ENCODE measurements at regions not wholly inside any gene's neighbourhood (a gene's known extent, or its start where the extent isn't known, plus 50 kb on each side); places are given as distances from the start of the nearest gene placed in this dataset.
"Not testable (repeated sequence)": the region's sequence is repeated elsewhere in the genome, so short reads cannot be mapped to it uniquely, and the experiment has no call there.

DNA sequence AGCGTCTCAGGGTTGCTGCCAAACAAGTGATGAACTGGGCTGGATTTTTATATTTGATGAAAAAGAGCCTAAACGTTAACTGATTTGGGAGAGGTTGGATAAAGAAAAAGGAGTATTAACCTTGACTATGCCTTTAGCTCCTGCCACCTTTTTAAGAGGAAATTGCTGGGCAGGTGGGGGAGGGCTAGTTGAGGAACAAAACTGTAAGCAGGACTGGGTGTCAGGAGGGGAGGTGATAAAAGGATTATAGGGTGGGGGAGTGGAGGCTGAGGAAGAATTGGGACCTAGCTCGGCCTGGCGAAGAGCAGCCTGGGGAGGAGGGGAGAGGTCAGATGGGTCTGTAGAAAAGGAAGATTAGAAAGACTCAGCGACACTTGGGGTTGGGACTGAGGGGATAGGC, 223.9 kb upstream of the ZNF608 start:
- DNase-seq, result not testable (repeated sequence)

DNA sequence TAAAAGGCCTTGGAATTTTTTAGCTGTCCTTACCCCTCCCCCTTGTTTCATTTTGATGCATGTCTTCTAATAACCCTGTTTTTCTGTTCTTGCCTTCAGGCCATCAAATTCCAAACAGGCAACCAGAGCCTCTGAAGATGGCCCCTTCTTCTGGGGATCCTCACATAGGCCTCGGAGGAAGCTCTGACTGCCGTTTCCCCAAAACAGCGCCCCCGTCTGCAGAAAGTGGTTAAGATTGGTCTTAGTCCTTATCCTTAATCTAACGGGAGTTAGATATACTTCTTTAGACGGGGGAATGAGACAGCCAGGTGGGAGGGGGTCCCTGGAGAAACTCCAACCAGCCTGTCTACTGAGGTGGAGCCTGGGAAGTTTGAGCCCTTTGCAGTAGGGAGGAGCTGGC, 226.3 kb upstream of the ZNF608 start:
- DNase-seq, result no peak

DNA sequence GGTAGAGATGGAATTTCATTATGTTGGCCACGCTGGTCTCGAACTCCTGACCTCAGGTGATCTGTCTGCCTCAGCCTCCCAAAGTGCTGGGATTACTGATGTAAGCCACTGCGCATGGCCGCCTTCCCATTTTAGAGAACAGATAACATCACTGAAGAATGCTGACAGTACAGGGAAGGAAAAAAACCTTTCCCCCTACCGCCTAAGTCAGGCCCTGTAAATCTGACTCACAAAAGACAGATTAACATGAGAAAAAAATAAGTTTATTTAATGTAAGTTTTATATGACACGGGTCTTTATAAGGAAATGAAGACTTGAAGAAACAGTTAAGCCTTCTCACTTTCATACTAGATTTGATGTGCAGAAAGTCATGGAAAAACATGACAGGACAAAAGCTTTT, 227.2 kb upstream of the ZNF608 start:
- DNase-seq, result no peak

DNA sequence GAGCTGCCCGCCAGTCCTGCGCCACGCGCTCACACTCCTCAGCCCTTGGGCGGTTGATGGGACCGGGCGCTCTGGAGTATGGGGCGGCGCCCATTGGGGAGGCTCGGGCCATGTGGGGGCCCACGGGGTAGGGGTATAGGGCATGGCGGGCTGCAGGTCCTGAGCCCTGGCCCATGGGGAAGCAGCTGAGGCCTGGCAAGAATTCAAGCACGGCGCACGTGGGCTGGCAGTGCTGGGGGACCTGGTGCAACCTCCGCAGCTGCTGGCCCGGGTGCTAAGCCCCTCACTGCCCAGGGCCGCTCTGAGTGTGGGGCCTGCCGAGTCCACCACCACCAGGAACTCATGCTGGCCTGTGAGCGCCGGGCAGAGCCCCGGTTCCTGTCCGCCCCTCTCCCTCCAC, 229.6 kb upstream of the ZNF608 start:
- no peak for DNase-seq

DNA sequence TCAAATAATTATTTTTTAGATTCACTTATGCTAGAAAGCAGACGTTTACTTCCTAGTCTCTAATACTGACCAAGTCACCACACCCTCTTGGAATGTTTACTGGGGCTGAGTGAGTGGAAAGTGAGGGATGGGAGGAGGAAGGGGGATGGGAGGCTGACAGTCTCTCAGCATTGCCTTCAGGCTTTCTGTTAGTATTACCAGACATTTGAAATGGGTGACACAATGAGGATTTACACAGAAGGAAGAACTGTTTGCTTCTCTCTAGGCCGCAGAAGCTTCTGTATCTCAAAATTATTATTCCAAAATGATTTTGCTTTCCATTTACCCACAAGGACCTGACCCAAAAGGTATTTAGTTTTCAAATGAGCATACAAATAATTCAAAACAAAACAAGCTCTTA, 232.8 kb upstream of the ZNF608 start:
- DNase-seq, result no peak

DNA sequence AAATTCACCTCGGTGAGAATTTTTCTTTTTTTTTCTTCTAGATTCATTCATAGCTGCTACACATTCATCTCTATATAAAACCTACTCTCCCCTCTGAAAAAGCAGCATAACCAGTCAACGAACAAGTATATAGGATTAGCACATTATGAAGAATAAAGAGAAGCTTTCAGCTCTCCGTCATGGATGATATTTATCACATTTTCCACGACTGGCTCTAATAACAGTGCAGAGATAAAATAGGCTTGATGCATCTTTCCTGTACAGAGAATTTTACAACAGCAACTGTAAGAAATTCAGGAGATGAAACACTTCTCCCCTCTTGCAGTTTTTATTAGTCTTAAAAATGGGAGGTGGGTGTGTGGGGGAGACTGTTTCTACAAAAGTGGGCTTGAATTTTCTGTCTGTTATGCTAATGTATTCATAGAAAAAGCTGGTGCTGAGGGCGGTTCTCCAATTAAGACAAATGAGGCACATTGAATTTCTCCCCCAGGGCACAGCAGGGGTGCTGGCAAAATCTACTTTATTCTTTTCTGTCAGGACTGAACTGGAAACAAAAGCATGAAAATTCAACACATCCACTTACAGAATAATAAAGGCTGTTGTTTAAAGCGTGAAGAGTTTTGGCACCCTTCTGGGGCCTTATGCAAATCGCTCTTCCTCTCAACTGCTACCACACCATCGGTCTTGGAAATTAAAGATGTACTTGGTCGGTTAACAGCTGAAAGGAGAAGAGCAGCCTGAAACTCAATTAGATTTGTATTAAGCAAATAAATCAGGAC, 233.9 kb upstream of the ZNF608 start:
- DNase-seq, result no peak

DNA sequence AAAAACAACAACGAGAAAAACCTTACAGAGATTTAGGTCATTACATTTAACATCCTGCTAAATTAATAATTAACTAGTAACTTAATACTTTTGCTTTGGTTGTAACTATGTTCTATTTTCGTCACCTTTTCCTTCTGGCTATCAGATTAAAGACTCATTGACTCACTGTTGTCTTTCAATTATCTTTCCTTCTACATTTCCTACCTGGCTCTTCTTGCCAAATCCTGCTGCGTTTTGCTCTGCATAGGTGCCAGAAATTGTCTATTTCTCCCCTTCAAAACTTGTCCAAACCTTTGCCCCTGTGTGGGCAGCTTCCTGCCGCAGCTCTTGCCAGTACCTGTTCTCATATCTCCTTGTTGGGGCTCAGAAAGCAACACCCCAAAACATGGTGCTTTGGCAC, 235.5 kb upstream of the ZNF608 start:
- no peak for DNase-seq

DNA sequence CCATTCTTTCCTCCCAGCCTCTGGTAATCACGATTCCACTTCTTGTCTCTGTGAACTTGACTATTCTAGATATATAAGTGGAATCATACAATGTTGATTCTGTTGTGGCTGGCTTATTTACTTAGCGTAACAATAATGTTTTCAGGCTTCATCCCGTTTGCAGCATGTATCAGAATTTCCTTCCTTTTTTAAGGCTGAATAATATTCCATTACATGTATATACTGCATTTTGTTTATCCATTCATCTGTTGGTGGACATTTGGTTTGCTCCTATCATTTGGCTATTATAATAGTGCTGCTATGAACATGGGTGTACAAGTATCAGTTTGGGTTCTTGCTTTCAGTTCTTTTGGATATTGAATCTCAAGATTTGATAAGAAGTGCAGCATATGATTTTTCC, 239.7 kb upstream of the ZNF608 start:
- DNase-seq, result no peak

DNA sequence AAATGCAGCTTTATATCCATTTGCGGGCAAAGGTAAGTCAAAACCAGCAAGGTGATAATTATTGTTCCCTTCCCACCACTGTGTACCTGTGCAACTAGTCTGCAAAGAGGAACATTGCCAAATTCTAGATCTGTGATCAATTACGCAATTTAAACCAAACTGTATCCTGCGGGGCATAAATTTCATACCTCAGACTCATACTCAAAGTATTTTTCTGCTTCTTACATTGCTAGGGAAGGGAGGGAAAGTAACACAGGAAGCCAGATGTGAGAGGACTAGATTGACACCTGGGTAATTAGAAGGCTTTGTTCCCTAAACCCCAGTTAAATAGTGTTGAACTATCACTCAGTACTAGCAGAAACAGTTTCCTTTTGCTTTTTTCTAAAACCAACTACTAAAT, 240.2 kb upstream of the ZNF608 start:
- DNase-seq, result no peak

DNA sequence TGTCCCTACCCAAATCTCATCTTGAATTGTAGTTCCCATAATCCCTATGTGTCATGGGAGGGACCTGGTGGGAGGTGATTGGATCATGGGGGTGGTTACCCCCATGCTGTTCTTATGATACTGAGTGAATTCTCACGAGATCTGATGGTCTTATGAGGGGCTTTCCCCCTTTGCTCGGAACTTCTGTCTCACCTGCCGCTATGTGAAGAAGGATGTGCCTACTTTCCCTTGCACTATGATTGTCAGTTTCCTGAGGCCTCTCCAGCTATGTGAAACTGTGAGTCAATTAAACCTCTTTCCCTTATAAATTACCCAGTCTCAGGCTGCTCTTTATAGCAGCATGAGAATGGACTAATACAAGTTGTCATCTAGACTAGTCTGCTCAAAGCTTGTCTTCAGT, 241.3 kb upstream of the ZNF608 start:
- DNase-seq, result not testable (repeated sequence)

DNA sequence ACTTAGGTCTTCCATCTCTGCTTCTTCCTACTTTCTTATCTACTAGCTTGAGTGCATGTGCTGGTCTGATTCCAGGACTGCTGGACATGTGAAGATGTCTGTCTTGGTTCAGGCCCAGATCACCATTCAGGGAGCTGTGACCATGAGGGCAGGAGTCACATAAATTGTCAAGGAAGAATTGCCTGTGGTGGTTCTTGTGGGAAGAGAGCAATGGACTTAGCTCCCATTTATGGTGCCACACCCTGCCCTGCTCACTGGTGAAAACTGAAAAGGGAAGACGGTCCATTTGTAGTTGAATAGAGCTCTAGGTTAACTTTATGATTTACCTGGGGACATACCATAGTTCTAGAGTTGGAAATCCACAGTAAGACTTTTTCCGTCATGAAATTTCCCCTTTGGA, 244.3 kb upstream of the ZNF608 start:
- no peak for DNase-seq

DNA sequence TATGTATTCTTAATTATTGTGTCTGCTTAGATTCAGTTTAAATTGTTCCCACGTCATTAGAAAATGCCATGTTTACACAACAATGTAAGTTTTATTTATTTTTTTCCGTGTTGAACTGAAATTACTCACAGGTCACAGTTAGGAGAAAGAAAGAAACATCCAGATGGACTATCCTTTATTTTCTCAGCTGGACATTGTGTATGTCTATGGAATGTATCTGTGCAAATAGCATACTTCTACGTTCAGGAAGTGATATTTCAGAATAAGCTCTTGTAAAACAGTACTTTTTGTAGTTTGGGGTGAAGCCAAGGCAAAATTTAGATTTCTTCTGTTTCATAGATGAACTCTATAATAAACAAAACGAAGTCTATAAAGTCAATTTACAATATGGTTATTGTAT, 249.0 kb upstream of the ZNF608 start:
- DNase-seq, result no peak

DNA sequence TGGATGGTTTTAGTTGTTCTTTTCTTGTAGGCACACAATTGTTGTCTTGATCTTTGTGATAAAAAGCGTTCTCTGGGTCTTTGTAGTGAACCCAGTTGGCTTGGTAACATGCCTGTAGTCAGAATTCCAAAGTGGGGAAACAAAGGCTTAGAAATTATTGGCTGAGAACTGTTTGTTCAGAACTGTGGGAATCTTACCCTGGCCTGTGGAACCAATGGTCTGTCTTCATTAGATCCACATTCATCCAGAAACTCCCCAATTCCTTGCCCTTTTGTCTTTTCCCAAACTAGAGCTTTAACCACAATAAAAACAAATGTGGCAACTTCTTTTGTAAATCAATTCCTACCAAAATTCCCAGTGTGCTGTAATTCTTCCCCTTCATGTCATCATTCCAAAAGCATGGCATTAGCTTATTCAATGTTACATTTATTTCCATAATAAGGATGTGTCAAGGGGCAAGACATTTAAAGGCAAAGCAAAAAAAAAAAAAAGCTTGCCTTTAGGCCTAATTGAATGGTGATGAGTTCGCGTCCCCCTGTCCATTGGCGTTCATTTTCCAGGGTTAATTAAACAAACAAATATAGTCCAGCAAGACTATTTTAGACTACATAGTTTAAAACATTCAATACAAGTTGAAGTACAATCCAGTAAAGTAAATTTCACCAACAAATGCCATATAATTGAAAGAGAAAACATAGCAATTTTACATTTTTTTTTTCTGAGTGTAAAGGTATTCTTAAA, 249.8 kb upstream of the ZNF608 start:
- DNase-seq, result no peak

DNA sequence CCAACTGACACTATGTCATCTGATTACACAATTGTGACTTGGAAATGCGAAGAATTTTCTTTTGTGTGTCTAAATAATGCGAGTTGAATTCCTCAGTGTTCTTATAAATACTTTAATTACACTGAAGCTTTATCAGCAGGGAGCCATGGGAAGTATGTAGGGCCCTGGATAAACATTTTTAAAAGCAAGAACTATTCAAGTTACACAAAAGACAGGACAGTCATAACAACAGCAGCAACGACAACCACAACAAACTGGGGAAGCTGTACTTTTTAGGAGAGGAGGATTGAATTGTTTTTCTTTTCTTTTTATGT, 250.3 kb upstream of the ZNF608 start:
- DNase-seq, result no peak

DNA sequence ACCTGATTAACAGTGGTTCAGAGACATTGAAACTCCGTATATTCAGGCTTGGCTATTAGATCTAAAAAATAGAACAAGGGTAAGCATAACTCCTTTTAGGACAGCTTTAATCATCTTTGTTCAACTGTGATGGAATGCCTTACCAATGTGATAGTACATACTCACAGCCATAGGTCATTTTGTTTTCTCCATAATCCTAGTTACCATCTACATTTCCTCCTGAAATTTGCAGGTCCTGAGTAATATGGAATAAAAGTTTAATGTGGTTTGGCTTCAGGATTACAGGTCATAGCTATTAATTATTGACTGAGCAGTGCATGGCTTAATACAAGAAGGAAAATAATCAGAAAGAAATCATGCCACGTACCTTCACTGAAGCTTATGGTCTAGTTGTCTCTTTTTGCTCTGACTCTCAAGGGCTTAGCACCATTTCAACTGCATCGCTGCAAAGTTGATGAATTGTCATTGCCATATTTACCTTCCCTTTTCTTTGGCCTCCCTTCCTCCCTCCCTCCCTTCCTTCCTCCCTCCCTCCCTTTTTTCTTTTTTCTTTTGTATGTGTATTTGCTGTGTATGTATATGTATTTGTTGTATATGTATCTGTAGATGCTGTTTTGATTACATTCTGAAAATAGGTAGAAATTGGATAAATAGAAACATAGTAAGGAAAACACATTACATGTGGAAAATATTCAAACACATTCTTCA, 250.9 kb upstream of the ZNF608 start:
- no peak for DNase-seq

DNA sequence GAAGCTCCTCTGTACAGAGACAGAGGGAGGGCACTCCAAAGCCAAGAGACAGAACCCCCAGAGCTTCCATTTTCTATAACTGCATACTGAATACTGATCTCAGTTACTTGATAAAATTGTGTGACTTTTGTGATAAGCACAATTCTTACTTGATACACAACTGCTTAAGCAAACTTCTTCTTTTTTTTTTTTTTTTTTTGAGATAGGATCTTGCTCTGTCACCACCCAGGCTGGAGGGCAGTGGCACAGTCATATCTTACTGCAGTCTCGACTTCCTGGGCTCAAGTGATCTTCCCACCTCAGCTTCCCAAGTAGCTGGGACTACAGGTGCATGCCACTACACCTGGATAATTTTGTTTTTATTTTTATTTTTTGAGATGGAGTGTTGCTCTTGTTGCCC, 252.1 kb upstream of the ZNF608 start:
- no peak for DNase-seq

DNA sequence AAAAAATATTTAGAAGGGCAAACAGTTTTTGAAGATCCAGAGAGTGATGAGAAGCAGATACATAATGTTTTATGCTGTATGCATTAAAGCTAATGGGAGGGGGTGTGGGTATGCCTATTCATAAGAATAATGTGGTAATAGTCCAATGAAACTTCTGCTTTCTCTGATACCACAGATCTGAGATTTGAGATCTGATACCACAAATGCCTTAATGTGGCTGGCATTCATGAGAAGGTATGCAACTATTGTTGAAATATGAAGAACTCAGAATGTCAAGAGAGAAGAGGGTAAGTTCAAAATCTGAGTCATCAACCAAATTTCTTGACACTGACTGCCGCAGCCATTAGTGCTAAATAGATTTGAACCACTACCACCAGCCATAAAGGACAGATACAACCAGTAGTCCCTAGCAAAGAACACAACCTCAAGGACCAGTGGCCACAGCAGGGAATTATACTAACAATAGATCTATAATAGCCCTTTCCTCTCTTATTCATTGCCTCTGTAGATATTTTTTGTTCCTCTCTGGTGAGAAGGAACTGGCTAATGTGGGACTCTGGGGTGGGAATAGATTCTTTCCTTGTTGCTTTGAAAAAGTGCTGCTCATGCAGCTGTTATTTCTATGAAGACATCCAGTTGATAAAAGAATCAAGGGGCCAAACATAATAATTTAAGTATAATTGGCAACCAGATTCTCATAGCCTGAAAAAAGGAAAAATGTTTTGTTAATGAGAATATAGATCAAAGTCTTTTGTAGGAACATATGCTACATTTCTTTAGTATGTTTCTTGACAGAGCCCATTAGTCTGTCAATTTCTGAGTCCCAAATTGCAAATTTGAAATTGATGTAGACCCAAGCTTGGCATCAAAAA, 256.5 kb upstream of the ZNF608 start:
- DNase-seq, result no peak

DNA sequence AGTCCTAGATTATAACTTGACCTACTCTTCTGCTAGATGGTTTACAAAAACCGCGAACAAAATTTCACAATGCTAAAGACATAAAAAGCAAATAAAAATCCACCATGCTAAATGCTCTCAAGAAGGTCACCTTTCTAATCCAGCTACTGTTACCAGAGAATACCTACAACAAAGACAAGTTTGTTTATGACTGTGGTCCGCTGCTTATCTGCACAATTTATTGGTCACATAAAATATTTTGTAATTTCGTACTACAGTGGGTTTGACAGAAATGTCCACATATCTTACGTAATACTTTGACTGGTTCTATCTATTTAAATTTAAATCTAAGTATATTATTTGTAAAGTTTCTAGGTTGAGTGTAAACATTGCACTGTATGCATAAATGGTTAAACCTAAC, 257.6 kb upstream of the ZNF608 start:
- no peak for DNase-seq

DNA sequence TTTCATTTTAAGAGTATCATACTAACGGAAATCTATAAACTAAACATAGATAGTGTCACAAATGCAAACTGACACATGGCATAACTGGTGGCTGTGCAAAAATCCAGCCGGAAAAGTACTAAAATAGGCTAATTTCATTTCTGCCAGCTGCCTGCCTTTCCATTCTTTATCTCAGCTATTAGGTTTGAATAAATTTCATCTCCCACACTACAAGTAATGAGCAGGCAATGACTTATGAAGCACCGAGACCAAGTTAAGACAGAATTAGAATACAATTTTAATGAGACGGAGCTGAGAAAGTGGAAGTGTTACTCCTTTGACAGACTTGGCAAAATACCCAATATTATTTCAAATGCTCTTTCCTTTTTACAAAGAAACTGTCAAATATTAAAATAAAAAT, 258.8 kb upstream of the ZNF608 start:
- DNase-seq, result no peak

DNA sequence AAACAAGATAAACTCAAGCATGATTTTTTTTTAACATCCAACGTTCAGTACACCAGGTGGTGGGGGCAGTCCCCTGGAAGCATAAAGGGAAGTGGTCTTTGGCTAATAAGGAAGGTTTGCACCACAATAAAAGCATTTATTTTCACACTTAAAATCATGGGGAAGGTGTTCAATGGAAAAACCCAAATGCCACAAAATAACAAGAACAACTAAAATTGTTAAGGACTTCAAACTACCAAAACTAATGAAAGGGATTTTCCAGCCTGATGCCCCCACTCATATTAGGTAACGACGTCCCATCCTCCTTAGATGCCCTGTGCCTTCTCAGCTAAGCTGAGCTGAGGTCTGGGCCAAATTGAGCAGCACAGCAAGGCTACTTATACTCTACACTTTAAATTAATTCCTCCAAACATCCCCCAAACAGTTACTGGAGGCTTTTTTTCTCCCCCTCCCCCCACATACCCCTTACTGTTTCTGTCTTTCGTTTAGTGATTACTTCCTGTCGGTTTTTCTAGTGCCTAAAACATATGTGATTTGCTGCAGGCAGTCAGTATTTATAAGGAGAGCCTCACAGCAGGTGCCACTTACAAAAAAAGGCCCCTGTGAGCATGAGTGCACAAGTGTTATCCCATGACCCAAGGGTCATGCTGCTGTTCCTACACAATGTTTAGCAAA, 259.7 kb upstream of the ZNF608 start:
- DNase-seq, result no peak

DNA sequence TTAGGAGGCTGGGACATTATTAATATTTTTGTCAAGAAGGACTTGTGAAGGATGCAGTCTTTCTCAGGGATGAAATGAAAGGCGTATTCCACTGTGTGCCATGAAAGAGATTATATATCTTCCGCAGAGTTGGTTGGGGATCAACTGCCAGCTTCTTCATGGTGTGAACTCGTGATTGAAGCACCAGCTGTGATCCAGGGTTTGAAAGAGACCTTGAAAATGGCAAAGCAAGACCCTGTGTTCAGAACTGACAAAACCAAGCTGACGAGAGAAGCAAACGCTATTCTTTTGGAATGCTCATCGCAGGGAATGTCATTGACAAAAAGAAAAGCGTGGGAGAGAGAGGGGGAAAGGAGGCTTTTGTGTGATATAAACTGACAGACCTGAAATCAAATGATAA, 263.9 kb upstream of the ZNF608 start:
- no peak for DNase-seq

DNA sequence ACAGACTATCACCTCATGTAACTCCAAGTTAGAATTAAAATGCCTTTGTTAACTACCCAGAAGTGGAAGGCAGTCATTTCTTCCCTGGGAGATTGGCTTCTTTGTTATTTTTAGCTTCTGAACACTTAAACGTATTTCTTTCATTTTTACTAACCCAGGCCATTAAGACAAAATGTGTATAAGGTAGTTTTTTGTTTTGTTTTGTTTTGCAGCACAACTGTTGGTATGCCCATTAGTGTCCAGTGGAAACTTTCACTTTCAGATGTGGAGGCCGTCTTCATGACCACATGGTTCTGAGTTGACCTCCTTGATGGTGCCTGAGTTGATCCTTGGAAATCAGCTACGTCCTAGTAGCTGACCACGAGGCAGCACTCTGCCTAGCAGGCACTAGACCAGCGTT, 264.6 kb upstream of the ZNF608 start:
- DNase-seq, result no peak

All from right kidney (tissue), 1 donor.